Stomach (tissue), 8 donors: ENCODE measurements at regions not wholly inside any gene's neighbourhood (a gene's known extent, or its start where the extent isn't known, plus 50 kb on each side); places are given as distances from the start of the nearest gene placed in this dataset.
"Not testable (repeated sequence)": the region's sequence is repeated elsewhere in the genome, so short reads cannot be mapped to it uniquely, and the experiment has no call there.

ENCODE experiments used
- DNase-seq, 2 donors: peaks; one replicate each; pipeline versions ENCODE4 v3.0.0 to v3.0.0-alpha.2; 2013 to 2019
- H3K27ac ChIP-seq, 5 donors: fragments of 200-600 bp in 4 of 5; sonication (generic) in 4 of 5; one replicate each; pipeline ENCODE4 v1.5.1; 2013 to 2019; ENCODE audit warnings: mild to moderate bottlenecking in 1 of 5, moderate library complexity in 1 of 5
- H3K27me3 ChIP-seq, 3 donors: fragments of 200-600 bp; sonication (generic); one replicate each; pipeline ENCODE4 v1.5.1; 2017 to 2019; ENCODE audit warnings: mixed run types in 1 of 3
- H3K36me3 ChIP-seq, 4 donors: fragments of 200-600 bp; sonication (generic); 1 replicate in 3 of 4; 2 replicates in 1 of 4; pipeline ENCODE4 v1.5.1; 2016 to 2019
- H3K4me1 ChIP-seq, 4 donors: fragments of 200-600 bp; sonication (generic); one replicate each; pipeline ENCODE4 v1.5.1; 2016 to 2019
- H3K4me3 ChIP-seq, 4 donors: fragments of 200-600 bp; sonication (generic) in 3 of 4; one replicate each; pipeline ENCODE4 v1.5.1; 2016 to 2019; ENCODE audit warnings: mild to moderate bottlenecking in 1 of 4
- H3K9me3 ChIP-seq, 4 donors: fragments of 200-600 bp; sonication (generic); one replicate each; pipeline ENCODE4 v1.5.1; 2016 to 2019
- CTCF ChIP-seq, 7 experiments: fragments of 450-650 bp in 4 of 7; fragments of 200-600 bp in 3 of 7; sonication (generic) in 3 of 7; IDR thresholded peaks; one replicate each; pipeline ENCODE4 v1.5.1; 2016 to 2019; ENCODE audit warnings: antibody characterized with exemption in 7 of 7, control low read depth in 2 of 7, mild to moderate bottlenecking in 1 of 7
- EP300 ChIP-seq: sonication (generic); formaldehyde crosslinking; IDR thresholded peaks from one replicate; pipeline ENCODE4 v1.6.1; 2017; ENCODE audit warnings: antibody characterized with exemption
- POLR2A ChIP-seq, 4 donors: fragments of 450-650 bp; IDR thresholded peaks; one replicate each; pipeline ENCODE4 v1.6.1; 2016; ENCODE audit warnings: antibody characterized with exemption in 4 of 4, control low read depth in 2 of 4, mild to moderate bottlenecking in 1 of 4, moderate library complexity in 1 of 4
- POLR2AphosphoS5 ChIP-seq, 3 donors: sonication (generic); formaldehyde crosslinking; IDR thresholded peaks; one replicate each; pipeline ENCODE4 v1.6.1; 2016; ENCODE audit warnings: antibody characterized with exemption in 3 of 3
- WGBS, 5 donors: extraction: QIAGEN DNeasy Blood & Tissue Kit in 3 of 5; methylation state at CpG; one replicate each; pipeline versions ENCODE4 v1.1.5 to v1.1.7; 2013 to 2018; 5-methylcytosine and 5-hydroxymethylcytosine counted together
- intact Hi-C: fragments of 100-400 bp; cut with DNase I; formaldehyde crosslinking; loops from one replicate; pipeline ENCODE4 v1.15.1; 2023; ENCODE audit warnings: low total_unique reads
- donor health status: healthy with polysubstance abuse.
- donor health status: Bipolar disorder and iron deficiency.
- donor health status: healthy.

DNA sequence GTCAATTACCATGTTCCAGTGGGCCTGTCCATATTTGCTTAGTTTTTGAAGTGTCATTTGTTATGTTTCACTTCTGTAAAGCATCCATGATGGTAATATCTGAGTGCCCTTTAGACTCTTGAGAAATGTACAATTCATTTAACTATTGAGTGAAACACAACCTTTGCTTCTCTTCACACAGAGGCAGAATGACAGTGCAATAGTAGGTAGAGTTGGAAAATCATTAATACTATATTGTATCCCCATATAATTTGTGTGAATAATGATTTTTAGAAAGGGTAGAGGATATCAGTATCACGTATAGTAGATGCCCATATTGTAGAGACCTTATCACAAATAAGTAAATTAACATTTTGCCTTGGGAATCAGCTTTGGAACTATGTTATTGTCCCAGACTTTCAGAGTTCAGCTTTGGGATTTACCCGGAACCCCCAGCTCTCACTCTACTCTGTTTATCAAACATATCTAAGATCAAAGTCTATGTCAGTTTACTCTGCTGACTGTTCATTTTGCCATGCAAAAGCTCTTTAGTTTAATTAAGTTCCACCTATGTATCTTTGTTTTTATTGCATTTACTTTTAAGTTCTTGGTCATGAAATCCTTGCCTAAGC, 172.7 kb upstream of the NOL4 start:
- no peak for DNase-seq
- intact Hi-C loops, result no loop called here
- H3K4me3 ChIP-seq, result no peak overlapping the region
- no peaks in the 10 kb centered on the region for H3K36me3 ChIP-seq
- 27 to 55% (median 38%) methylated on average over 2 of the region's 2 CpGs for WGBS, 5 donors
- no peaks in the 10 kb centered on the region for H3K4me1 ChIP-seq
- H3K27me3 ChIP-seq, result no peaks in the 10 kb centered on the region
- TF ChIP-seq POLR2AphosphoS5 (IDR thresholded peaks at IDR 0.05) (no peak), POLR2A (IDR thresholded peaks at IDR 0.05) (no peak), CTCF (IDR thresholded peaks at IDR 0.05) (no peak), EP300 (no peak)
- H3K27ac ChIP-seq, result no peak overlapping the region
- no peaks in the 10 kb centered on the region for H3K9me3 ChIP-seq

- Histone ChIP-seq H3K27ac (no peak overlapping the region), H3K36me3 (no peaks in the 10 kb centered on the region), H3K4me1 (no peaks in the 10 kb centered on the region), H3K27me3 (no peaks in the 10 kb centered on the region), H3K4me3 (no peak overlapping the region), H3K9me3 (no peaks in the 10 kb centered on the region)
- WGBS, 5 donors, result 68 to 77% (median 69%) methylated on average over 3 of the region's 3 CpGs
- no peak for DNase-seq
- intact Hi-C loops, result no loop called here
- TF ChIP-seq CTCF (IDR thresholded peaks at IDR 0.05) (no peak), POLR2AphosphoS5 (IDR thresholded peaks at IDR 0.05) (no peak), EP300 (no peak), POLR2A (IDR thresholded peaks at IDR 0.05) (no peak)
These were observed 175.2 kb upstream of the NOL4 start for GRCh38 chr18:34399892-34400291.

- DNase-seq, result no peak
- H3K4me3 ChIP-seq, result no peak overlapping the region
- no peaks in the 10 kb centered on the region for H3K36me3 ChIP-seq
- intact Hi-C loops, result no loop called here
- H3K9me3 ChIP-seq, result no peaks in the 10 kb centered on the region
- no peak for TF ChIP-seq POLR2A (IDR thresholded peaks at IDR 0.05)
- no peak for TF ChIP-seq EP300
- TF ChIP-seq CTCF (IDR thresholded peaks at IDR 0.05), result no peak
- TF ChIP-seq POLR2AphosphoS5 (IDR thresholded peaks at IDR 0.05), result no peak
- no peaks in the 10 kb centered on the region for H3K4me1 ChIP-seq
- H3K27ac ChIP-seq, result no peak overlapping the region
- 72 to 87% (median 80%) methylated on average over 1 of the region's 1 CpG for WGBS, 5 donors
- H3K27me3 ChIP-seq, result no peaks in the 10 kb centered on the region
These were observed 176.1 kb upstream of the NOL4 start for GRCh38 chr18:34400834-34401233.

GRCh38 chr18:34401775-34402174, 177.1 kb upstream of the NOL4 start:
- no peaks in the 10 kb centered on the region for H3K27me3 ChIP-seq
- no peaks in the 10 kb centered on the region for H3K9me3 ChIP-seq
- DNase-seq, result no peak
- WGBS, 5 donors, result 46 to 65% (median 54%) methylated on average over 2 of the region's 2 CpGs
- TF ChIP-seq POLR2A (IDR thresholded peaks at IDR 0.05) (no peak), POLR2AphosphoS5 (IDR thresholded peaks at IDR 0.05) (no peak), CTCF (IDR thresholded peaks at IDR 0.05) (no peak), EP300 (no peak)
- H3K27ac ChIP-seq, result no peak overlapping the region
- no peak overlapping the region for H3K4me3 ChIP-seq
- H3K4me1 ChIP-seq, result no peaks in the 10 kb centered on the region
- no peaks in the 10 kb centered on the region for H3K36me3 ChIP-seq
- intact Hi-C loops, result no loop called here

- H3K9me3 ChIP-seq, H3K27me3 ChIP-seq, H3K4me3 ChIP-seq, intact Hi-C loops, DNase-seq, H3K27ac ChIP-seq, H3K4me1 ChIP-seq, H3K36me3 ChIP-seq: not testable (repeated sequence)
- WGBS, 5 donors, result 91 to 97% (median 95%) methylated on average over 12 of the region's 12 CpGs
These were observed 182.8 kb upstream of the NOL4 start for GRCh38 chr18:34407471-34407870.
